Epithelial cell of proximal tubule (primary cell): ENCODE measurements at regions not wholly inside any gene's neighbourhood (a gene's known extent, or its start where the extent isn't known, plus 50 kb on each side); places are given as distances from the start of the nearest gene placed in this dataset.

ENCODE experiments used
- DNase-seq: peaks from one replicate; pipeline ENCODE4 v3.0.0-alpha.2; 2011; ENCODE audit warnings: low read depth
- H3K4me3 ChIP-seq: 2 replicates; pipeline ENCODE4 v1.5.1; 2011; ENCODE audit warnings: low read depth, mild to moderate bottlenecking, low read length
- TF ChIP-seq, protein P1 (sequence below): conservative IDR thresholded peaks from 2 replicates; pipeline ENCODE4 v1.5.1; 2012; ENCODE audit warnings: low read depth, mild to moderate bottlenecking, low read length

DNA sequence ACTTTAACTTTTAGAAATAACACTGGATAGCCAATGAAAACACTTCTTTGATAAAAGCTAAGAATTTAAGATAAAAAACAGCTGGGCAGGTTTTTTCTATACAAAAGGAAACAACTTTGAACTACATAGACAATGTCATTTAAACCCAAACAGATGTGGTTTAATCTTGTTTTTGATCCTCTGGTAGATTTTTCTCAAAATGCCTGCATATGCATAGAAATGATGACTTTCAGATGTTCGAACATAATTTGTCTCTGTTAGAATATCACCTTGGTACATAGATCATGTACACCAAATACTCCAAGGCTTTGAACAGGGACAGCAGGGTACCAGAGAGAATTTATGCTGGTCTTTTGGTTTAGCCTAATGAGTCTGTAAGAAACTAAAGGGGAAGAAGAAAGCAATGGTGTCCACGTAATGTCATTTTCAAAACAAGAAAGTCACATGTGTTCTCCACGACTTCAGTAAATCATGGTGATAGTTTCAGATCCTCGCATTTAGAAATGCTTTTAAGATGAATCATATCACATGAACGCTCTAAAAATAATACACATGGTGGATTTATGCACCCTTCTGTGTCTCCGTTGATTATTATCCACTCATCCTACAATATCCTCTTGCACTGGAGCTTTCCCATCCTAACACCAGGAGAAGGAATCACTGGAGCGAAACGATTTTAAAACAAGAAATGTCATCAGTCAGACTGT is 160.1 kb upstream of the PDZRN3 start:
- no peak overlapping the region for H3K4me3 ChIP-seq
- TF ChIP-seq, protein P1, sequence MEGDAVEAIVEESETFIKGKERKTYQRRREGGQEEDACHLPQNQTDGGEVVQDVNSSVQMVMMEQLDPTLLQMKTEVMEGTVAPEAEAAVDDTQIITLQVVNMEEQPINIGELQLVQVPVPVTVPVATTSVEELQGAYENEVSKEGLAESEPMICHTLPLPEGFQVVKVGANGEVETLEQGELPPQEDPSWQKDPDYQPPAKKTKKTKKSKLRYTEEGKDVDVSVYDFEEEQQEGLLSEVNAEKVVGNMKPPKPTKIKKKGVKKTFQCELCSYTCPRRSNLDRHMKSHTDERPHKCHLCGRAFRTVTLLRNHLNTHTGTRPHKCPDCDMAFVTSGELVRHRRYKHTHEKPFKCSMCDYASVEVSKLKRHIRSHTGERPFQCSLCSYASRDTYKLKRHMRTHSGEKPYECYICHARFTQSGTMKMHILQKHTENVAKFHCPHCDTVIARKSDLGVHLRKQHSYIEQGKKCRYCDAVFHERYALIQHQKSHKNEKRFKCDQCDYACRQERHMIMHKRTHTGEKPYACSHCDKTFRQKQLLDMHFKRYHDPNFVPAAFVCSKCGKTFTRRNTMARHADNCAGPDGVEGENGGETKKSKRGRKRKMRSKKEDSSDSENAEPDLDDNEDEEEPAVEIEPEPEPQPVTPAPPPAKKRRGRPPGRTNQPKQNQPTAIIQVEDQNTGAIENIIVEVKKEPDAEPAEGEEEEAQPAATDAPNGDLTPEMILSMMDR, result no peak
- no peak for DNase-seq

DNA sequence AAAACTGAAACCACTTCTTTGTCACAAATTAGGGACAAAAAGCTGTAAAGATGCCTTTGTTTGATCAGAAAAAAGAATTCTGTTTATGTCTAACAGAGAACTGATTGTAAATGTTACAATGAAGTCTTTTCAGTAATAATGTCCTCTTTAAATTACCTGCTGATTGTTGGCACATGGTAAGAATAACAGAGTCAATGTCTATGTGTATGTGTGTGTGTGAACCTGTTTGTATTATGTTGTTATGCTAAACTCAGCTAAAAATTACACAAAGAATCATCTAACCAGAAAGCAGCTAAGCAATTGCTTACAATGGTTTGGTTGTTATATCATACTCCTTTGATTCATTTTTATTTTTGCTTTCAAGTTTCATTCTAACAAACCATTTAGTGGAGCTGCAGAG is 159.1 kb upstream of the PDZRN3 start:
- no peak for DNase-seq
- TF ChIP-seq, protein P1, result no peak
- no peak overlapping the region for H3K4me3 ChIP-seq

DNA sequence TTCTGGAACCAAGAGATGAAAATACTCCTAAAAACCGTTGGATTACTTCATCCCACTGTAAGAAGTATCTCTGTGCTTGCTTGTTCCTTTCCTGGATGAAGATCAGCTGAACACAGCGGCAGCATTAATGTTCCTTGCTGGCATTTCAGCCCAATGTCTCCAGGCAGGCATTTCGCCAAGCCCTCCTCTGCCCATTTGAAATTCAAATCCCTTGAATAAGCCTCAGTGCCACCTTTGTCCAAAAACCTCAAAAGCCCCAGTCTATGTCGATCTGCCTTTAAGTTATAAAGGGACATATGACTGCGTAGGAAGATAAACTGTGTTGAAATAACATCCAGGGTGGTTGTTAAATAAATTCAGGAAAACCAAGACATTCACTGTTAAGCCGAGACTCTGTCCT is 156.8 kb upstream of the PDZRN3 start:
- TF ChIP-seq, protein P1, result no peak
- no peak for DNase-seq

DNA sequence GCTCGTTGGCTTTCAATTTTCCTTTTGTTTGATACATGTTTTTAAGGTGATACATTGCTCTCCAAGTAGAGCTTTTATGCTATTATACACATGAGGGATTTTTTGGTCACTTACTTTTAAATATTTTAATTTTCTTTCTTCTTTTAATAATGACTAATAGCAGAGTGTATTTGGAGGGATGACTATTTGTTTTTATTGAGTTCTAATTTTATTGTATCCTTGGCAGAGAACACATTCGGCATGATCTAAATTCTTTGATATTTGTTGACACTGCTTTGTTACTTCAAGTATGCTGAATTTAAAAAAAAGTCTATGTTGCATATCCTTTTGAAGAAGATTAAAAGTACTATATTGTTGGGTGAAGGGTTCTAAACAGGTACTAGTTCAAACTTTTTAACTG is 149.9 kb upstream of the PDZRN3 start:
- no peak for DNase-seq
- TF ChIP-seq, protein P1, result no peak
- H3K4me3 ChIP-seq, result no peak overlapping the region

More for the DNA sequence above, 156.8 kb upstream of the PDZRN3 start:
- no peak overlapping the region for H3K4me3 ChIP-seq

DNA sequence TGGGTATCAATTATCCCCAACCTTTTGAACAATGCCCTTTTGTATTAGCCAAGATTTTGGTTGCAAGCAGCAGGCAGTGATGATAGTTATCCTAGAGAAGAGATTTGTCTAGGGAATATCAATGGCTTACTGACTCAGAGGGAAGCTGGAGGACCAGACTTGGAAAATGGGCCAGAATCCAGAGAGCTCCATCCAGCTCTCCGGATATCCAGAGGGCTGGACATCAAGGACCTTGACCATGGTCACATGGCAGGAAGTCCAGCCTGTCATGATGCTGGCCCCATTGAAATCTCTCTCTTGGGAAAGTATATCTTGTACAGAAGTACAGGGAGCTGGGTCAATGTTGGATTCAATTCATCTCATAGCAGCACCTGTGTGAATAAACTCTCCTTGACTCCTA is 148.5 kb upstream of the PDZRN3 start:
- TF ChIP-seq, protein P1, result no peak

DNA sequence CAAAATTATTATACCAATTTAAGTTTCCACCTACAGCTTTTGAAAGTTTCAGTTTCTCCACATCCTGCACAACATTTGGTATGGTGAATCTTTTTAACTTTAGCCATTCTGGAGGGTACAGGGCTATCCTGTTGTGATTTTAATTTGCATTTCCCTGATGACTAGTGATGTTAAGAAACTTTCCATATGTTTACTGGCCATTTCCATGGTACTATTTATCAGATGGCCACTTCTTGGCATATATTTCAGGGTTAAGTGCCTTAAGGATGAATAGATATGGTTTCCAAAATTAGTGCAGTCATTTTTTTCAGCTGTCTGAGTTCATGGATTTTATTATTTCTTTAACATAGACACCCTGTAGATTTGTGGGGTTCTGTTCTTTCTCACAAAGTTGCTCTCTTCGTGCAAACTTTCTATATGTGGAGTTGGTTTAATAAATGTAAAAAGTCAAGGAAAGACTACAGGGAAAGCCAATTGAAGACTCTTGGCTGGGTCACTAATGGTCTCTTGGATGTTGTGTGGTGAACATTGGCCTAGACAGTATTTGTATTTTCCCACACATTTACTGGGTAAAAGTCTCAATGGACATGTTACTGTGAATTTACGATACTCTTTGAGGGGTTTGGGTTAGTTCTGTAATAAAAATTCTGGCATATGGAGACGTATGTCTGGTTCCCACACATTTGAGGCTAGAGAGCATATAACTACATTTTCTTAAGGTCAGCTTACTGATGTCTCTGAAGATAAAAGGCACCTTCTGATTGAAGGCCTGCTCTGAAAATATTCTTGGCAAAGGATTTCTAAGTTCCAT is 147.5 kb upstream of the PDZRN3 start:
- DNase-seq, result no peak
- H3K4me3 ChIP-seq, result no peak overlapping the region
- TF ChIP-seq, protein P1, result no peak

More for the DNA sequence above, 148.5 kb upstream of the PDZRN3 start:
- no peak overlapping the region for H3K4me3 ChIP-seq
- DNase-seq, result no peak
